Activated B cell treated with CpG ODN at 0.5 μM for 24 hours (primary cell): ENCODE measurements at regions not wholly inside any gene's neighbourhood (a gene's known extent, or its start where the extent isn't known, plus 50 kb on each side); places are given as distances from the start of the nearest gene placed in this dataset.

Source experiments
- ATAC-seq: fragments of 200-7000 bp; cut with Tn5 transposase; one replicate; pipeline ENCODE4 v1.10.0; 2021; ENCODE audit warnings: low read depth, mild to moderate bottlenecking, moderate library complexity
- CTCF ChIA-PET: fragments of 350-600 bp; sonication (Branson Sonifier 250); formaldehyde crosslinking; loops from one replicate; lab custom pipeline; 2021; ENCODE audit warnings: antibody characterized with exemption; lab: Charles Lee
- POLR2A ChIA-PET: fragments of 350-600 bp; sonication (Branson Sonifier 250); formaldehyde crosslinking; loops from one replicate; lab custom pipeline; 2021; ENCODE audit warnings: antibody characterized with exemption; lab: Charles Lee
- DNase-seq: peaks from one replicate; pipeline ENCODE4 v3.0.0; 2022
- H3K27ac Mint-ChIP-seq: one replicate; pipeline ENCODE4 v1.8.0; 2020; ENCODE audit warnings: mixed read lengths
- H3K27me3 Mint-ChIP-seq: one replicate; pipeline ENCODE4 v1.8.0; 2021; ENCODE audit warnings: mixed read lengths
- H3K36me3 Mint-ChIP-seq: one replicate; pipeline ENCODE4 v1.8.0; 2021; ENCODE audit warnings: low read depth, mixed read lengths
- H3K4me1 Mint-ChIP-seq: one replicate; pipeline ENCODE4 v1.8.0; 2021; ENCODE audit warnings: mixed read lengths
- H3K4me3 Mint-ChIP-seq: one replicate; pipeline ENCODE4 v1.8.0; 2020; ENCODE audit warnings: mild to moderate bottlenecking, mixed read lengths
- H3K9me3 Mint-ChIP-seq: one replicate; pipeline ENCODE4 v1.8.0; 2020; ENCODE audit warnings: mixed read lengths
- intact Hi-C: fragments of 100-400 bp; cut with micrococcal nuclease; formaldehyde crosslinking; loops from one replicate; pipeline ENCODE4 v1.15.1; 2024
- TF ChIP-seq, protein P1 (sequence below): fragments of 200-600 bp; IDR thresholded peaks from one replicate; pipeline ENCODE4 v1.8.0; 2022; ENCODE audit warnings: antibody characterized with exemption, mild to moderate bottlenecking

- no peaks in the 10 kb centered on the region for H3K36me3 Mint-ChIP-seq
- DNase-seq (no peak), ATAC-seq (no peak)
- TF ChIP-seq, protein P1, sequence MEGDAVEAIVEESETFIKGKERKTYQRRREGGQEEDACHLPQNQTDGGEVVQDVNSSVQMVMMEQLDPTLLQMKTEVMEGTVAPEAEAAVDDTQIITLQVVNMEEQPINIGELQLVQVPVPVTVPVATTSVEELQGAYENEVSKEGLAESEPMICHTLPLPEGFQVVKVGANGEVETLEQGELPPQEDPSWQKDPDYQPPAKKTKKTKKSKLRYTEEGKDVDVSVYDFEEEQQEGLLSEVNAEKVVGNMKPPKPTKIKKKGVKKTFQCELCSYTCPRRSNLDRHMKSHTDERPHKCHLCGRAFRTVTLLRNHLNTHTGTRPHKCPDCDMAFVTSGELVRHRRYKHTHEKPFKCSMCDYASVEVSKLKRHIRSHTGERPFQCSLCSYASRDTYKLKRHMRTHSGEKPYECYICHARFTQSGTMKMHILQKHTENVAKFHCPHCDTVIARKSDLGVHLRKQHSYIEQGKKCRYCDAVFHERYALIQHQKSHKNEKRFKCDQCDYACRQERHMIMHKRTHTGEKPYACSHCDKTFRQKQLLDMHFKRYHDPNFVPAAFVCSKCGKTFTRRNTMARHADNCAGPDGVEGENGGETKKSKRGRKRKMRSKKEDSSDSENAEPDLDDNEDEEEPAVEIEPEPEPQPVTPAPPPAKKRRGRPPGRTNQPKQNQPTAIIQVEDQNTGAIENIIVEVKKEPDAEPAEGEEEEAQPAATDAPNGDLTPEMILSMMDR: no peak
- POLR2A ChIA-PET: no interaction called here
- no peaks in the 10 kb centered on the region for H3K9me3 Mint-ChIP-seq
- no peaks in the 10 kb centered on the region for H3K4me1 Mint-ChIP-seq
- CTCF ChIA-PET: no interaction called here
- intact Hi-C loops: no loop called here
- H3K27ac Mint-ChIP-seq: no peak overlapping the region
- no peak overlapping the region for H3K4me3 Mint-ChIP-seq
- H3K27me3 Mint-ChIP-seq: peaks cover 4% of the 10 kb centered on the region
Measured at GRCh38 chr6:146908786-146909185, 295.4 kb upstream of the STXBP5 start.

DNA sequence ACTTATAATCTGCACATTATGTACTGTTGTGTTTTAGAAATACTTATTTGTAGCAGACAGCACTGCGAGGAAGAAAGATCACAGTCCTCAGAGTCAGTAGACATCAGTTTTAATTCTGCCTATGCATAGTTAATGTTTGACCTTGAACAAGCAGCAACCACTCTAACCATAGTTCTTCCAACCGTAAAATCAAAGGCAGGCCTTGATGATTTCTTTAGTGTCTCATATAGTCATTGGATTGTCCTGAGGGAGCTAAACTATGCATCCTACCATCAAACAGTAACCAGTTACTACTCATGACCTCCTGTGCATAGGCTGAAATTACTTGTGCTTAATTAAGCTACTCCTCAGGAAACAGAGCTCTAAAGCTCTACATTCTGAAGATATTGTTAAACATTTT, 294.8 kb upstream of the STXBP5 start:
- Mint-ChIP-seq H3K9me3 (no peaks in the 10 kb centered on the region), H3K4me1 (no peaks in the 10 kb centered on the region), H3K27ac (no peak overlapping the region), H3K4me3 (no peak overlapping the region), H3K27me3 (peaks cover 7% of the 10 kb centered on the region), H3K36me3 (no peaks in the 10 kb centered on the region)
- intact Hi-C loops: no loop called here
- ChIA-PET POLR2A (interaction anchor here (0.6 kb wide), 1 partner anchor 920 kb away, joined by 4 read pairs; no protein-coding TSS in a partner anchor), CTCF (interaction anchor here (0.7 kb wide), 1 partner anchor 15 kb away, joined by 3 read pairs; no protein-coding TSS in a partner anchor)
- TF ChIP-seq, protein P1: no peak
- ATAC-seq (no peak), DNase-seq (no peak)

DNA sequence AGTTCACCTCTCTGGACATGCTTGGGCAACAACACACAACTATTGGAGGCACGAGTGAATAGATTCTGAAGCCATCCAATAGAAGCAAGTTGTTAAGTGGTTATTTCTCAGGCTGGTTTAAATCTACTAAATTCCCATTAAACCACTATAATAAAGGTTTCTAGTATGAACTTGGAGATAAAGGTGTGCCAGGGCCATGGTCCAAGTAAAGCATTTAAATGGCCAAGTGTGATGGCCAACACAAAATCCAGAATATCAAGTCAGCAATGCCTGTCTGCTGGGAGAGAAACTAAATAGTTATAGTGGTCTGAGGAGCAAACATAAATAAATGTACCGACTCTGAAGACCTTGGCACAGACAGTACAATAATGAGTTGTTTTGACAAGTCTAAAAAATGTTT, 294.3 kb upstream of the STXBP5 start:
- TF ChIP-seq, protein P1: no peak
- no peaks in the 10 kb centered on the region for H3K9me3 Mint-ChIP-seq
- H3K27me3 Mint-ChIP-seq: peaks cover 9% of the 10 kb centered on the region
- no peaks in the 10 kb centered on the region for H3K36me3 Mint-ChIP-seq
- H3K4me3 Mint-ChIP-seq: no peak overlapping the region
- POLR2A ChIA-PET: interaction anchor here (0.6 kb wide), 1 partner anchor 920 kb away, joined by 4 read pairs; no protein-coding TSS in a partner anchor
- CTCF ChIA-PET: interaction anchor here (0.7 kb wide), 1 partner anchor 15 kb away, joined by 3 read pairs; no protein-coding TSS in a partner anchor
- H3K4me1 Mint-ChIP-seq: no peaks in the 10 kb centered on the region
- ATAC-seq (no peak), DNase-seq (no peak)
- no peak overlapping the region for H3K27ac Mint-ChIP-seq
- intact Hi-C loops: no loop called here

GRCh38 chr6:146910611-146911010, 293.6 kb upstream of the STXBP5 start:
- no peak overlapping the region for H3K4me3 Mint-ChIP-seq
- intact Hi-C loops: no loop called here
- no peak overlapping the region for H3K27ac Mint-ChIP-seq
- H3K36me3 Mint-ChIP-seq: no peaks in the 10 kb centered on the region
- H3K27me3 Mint-ChIP-seq: peaks cover 9% of the 10 kb centered on the region
- H3K9me3 Mint-ChIP-seq: no peaks in the 10 kb centered on the region
- no peak for ATAC-seq
- no peak for DNase-seq
- no peaks in the 10 kb centered on the region for H3K4me1 Mint-ChIP-seq
- CTCF ChIA-PET: no interaction called here
- TF ChIP-seq, protein P1: no peak
- POLR2A ChIA-PET: no interaction called here

GRCh38 chr6:146911635-146912215, 292.5 kb upstream of the STXBP5 start:
- POLR2A ChIA-PET: no interaction called here
- no peak overlapping the region for H3K27ac Mint-ChIP-seq
- H3K4me3 Mint-ChIP-seq: no peak overlapping the region
- intact Hi-C loops: no loop called here
- H3K4me1 Mint-ChIP-seq: no peaks in the 10 kb centered on the region
- no peaks in the 10 kb centered on the region for H3K36me3 Mint-ChIP-seq
- H3K9me3 Mint-ChIP-seq: no peaks in the 10 kb centered on the region
- ATAC-seq: no peak
- TF ChIP-seq, protein P1: no peak
- peaks cover 9% of the 10 kb centered on the region for H3K27me3 Mint-ChIP-seq
- CTCF ChIA-PET: no interaction called here
- DNase-seq: no peak
